Forelimb muscle (tissue), 1 donor: ENCODE measurements at regions not wholly inside any gene's neighbourhood (a gene's known extent, or its start where the extent isn't known, plus 50 kb on each side); places are given as distances from the start of the nearest gene placed in this dataset.

Experiments used
- DNase-seq: peaks from one replicate; pipeline ENCODE4 v3.0.0-alpha.2; 2013; ENCODE audit warnings: low read depth

DNA sequence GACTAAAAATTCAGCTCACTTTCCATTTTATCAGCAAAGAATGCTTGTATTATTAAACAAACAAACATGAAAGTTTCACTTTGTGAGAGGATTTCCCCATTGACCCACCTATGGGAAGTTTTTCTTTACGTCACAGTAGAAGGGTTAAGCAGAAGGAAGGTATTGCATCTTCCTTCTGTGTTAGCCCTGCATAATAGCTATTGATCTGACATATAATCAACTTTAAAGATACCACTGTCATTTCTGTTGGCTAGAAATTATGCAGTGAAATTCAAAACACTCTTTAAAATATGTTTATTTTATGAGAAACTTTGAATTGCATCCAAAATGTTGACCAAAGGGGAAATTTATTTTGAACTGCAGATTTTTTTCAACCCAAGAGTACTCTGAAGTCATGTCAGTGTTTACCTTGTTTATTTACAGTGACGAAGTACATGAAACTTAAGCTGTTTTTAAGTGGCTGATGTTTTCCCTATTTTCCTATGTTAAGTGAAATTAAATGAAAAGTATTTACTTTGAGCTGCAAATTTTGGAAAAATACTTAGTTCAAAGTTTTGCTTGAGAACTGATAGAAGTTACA, 566.4 kb downstream of the ZEB2 start:
- no peak for DNase-seq

DNA sequence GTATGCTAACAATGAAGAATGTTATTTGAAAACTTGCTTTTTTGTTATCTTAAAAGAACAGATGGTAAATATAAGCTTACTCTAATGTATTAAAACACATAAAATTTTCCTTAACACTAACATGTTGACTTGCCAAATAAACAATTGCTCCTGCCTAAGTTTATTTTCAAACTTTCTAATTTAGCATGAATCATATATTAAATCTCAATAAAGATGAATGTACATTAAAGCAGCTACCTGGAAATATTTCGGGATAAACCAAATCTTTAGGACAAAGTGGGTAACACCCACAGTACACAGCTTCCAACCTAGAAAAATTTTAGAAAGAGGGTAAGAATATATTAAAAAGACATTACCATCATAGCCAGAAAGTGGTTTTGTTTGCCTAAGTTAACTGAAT, 567.4 kb downstream of the ZEB2 start:
- DNase-seq: no peak

DNA sequence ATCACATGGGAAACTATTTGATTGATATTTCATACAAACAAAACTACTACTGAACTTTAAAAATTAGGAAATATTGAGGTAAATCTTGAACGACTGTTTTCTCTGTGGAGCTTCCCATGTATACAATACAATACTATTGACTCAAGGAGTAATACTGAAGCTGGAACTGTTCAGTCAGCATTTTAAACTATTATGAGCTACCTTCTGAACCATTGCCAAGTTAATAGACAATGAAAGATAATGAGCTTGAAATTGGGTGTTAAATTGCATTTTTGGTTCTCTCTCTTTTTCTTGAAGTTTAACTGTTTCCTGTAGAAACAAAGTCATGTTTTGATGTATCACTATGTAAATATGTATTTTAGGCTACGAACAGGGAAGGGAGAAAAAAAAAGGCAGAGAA, 569.2 kb downstream of the ZEB2 start:
- DNase-seq: no peak

DNA sequence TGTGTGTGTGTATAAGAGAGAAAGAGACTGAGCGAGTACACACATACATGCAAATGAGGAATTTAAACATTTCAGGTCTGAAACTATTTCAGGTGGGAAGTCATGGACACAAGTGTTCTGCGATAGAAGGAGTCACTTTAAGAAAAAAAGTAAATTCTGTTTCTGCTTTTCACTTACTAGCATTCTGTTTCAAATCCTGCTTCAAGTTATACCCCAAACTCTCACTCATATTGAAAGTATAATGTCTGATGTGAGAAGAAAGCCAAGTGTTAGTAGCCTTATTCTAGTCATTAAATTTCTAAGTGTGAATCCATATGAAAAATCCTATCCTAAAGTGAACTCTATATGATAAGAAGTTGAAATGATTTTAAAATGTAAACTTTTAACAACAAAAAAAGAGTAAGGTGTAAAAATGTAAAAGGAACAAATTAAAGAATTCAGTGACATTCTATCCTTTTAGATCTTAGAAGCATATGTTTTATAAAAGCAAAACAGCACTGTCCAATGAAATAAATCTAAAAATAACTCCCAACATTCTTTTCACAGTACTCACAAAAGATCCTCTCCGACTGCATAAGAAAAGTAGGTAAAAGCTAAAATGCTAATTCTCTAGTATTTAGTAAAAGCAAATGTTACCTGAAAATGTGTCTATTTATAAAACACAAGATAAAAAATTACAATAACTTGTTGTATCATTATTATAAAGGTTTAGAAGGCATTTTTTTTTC, 570.6 kb downstream of the ZEB2 start:
- no peak for DNase-seq

DNA sequence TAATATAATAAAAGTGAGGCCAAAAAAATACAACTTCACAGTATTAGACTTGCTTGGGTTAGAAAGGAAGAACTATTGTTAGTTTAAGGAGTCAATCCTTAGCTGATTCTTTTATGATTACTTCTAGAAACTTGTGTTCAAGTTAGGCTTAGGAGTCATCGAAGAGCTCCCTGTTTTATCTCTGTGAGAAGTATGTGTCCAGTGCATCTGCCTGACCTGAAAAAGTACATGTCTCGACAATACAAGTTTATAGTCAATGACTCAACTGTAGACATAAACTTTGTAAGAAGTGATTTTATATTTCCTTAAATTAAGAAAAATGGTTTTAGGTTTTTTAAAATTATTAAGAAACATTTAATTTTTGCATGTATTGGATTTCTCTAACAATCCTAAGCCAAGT, 571.2 kb downstream of the ZEB2 start:
- no peak for DNase-seq

DNA sequence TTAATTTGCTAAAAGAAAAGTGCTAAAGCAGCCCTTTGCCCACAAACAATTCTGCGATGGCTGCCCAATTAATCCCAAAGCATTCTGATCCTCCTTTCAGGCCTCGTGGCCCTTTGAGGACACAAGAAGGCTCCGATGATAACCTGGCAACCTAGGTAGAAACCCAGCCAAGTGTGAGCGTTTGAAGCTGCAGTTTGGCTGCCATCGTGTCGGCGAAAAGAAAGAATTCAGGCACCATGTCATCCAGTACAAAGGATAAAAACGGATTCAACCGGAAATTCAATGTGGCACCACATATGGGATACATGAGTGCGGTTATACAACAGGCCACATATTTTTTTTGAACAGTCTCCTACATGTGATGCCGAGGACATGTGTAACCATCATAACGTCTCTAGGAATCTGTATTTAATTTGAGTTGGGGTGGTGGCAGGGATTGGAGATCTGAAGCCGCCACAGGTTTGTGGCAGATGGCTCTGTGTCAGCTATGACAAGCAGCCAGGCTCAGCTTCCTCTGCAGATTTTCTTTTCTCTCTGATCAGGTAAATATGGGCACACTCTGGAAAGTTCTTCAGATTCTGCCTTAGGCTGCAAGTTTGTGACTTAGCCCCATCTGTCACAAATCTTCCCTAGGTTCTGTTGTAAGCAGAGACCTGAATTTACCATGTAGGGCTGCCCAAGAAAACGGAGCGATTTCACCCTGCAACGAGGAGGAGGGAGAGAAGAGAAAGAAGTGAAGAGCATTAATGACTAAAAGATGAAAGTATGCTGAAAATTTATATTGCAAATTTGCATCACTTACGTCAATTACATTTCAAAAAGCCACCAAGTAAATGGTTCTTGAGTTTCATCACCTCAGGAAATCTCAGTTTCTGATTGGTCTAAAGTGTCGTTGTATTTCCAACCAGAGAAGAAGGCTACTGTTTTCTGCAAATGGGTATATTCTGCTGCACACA, 573.2 kb downstream of the ZEB2 start:
- no peak for DNase-seq

DNA sequence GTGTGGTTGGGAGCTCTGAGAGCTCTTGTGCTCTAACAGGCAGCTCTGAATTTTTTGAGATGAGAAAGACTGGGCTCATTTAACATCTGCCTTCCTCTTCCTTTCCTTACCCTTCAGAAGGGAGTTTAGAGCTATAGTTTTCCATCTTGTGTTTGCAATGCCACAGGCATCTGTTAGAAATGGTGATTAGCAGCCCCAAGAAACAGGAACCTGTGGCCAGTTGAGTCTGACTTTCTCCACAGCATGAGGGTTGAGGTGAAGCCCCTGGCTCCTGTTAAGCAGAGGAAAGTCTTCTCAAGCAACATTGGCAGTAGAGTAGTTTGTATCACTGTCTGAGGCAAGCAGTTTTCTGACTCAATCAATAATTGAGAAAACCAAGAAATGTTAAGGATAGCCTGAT, 577.4 kb downstream of the ZEB2 start:
- DNase-seq: no peak

DNA sequence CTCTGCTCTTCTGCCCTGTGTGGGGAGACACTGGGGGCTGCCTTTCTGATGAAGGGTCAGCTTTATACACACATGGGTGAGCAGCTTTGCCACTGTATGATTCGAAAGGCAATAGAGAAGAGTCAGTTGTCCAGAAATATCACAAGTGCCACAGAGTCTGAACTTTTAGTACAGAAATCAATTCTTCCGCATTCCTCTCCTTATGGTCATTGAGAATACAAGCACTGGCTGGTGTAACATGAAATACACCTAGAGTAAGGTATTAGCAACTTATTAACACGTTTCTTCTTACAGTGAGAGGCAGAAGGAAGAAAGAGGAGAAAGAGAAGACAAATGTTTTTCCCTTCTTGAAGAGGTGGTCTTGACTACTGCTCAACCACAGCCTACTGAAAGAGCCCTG, 579.2 kb downstream of the ZEB2 start:
- DNase-seq: no peak

DNA sequence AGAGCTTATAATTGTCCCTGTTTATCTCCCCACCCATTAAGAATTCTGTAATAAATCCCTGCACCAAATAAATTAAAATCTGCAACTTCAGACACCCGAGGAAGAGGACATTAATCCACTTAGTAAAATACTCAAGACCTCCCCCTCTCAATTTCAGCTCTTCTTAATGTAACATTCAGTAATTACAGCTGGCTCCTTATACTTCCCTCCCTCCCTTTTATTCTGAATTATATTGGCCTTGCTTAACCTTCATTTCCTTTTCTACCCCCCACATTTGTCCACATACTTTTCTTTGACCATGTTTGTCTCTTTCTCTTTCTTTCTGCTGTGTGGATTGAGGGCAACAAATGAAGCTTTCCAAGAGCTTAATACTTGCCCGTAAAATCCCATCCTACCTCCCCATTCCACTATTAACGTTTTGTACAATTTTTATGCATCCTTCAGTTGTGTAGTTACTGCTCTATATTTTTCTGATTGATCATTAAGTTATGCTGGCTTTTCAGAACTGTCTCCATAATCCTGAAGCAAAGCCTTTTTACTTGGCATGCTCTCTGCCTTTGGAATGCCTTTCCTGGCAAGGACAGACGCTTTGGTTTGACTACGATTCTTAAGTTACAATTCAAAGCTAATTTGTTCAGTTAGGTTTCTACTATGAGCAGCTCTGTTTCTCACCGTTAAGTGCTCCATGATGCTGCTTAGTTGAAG, 580.1 kb downstream of the ZEB2 start:
- DNase-seq: no peak

DNA sequence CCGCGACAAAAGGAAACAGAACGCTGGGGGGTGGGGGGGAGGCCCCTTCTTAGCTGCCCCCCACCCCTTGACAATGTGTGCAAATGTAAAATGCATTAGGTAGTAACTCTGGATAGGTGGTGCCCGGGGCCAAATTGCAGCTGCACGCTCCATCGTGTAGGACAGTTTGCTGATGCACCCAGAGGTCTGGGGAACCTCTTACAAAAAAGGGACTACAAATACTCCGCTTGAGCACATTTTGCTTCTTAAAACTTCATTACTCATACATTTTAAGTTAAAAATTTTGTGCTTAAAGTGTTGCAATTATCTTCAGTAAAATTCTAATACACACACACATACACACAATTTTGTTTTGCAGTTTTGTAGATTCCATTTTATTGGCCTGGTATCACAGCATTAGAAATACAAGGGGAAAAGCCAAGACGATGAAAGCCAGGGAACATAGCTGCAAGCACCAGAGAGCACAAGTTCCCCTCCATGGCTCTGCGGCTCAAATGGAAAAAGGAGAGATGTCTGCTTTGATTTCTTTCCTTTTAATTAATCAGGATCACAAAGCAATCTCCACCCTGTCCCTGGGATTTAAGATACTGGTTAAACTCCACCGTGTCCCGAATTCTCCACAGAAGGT, 582.1 kb downstream of the ZEB2 start:
- no peak for DNase-seq

DNA sequence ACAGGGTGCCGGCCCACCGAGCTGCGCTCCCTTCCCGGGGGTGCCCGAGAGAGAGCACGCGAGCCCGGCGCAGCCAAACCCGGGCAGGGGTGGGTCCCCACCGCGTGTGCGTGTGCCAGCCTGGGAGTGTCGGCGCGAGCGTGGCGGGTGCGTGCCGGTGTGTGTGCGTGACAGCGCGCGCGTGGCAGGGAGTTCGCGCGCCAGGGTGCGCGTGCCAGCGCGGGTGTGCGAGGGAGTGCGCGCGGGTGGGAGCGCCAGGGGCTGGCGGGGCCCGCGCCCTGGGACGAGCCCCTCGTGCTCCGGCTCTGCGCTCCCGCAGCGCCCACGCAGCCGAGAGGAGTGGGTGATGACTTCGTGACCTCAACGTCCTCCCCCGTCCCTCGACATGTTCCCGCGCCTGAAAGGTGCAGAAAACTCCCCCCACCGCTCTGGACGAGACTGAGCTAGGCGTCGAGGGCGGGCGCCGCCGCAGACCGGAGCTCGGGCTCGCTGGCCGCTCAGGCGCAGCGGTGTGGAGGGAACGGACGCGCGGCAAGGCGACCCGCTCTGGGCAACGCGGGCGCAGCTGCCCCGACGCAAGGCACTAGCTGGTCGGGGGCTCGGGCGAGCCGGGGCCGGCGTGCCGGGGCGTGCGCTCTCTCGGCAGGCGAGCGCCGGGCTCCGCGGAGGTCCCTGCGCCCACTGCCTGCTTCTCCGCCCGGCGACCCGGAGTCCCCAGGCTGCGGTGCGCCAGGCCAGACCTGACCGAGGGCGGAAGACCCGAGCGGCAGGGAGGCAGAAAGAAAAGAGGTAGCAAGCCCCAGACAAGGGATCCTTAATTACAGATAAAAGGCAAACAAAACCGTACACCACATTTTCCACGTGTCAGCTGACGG, 582.8 kb downstream of the ZEB2 start:
- DNase-seq: no peak

DNA sequence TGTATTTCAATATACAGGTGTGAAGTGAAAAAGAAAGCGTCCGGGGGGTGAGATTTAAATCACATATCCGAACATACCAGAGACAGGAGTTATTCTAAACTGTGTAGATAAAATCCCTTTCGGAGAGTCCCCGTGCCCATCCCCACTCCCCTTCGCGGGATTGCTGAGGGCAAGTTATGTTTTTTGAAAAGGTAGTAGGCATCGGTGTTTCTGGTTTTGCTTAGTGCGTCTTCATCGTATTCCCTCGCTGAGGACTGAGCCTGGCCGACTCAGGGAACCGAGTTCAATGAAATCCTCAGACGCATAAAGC, 583.4 kb downstream of the ZEB2 start:
- no peak for DNase-seq

DNA sequence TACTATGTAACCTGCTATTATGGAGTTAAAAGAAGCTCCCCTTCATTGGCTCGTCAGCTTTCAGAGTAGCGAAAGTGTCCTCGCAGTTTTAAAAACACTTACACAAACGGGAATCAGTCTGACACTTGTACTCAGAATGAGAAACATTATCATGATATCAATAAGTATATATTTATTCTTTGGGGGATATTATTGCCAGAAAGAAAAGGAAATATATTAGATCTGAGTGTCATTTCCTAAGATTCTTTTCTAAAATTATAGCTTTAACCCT, 584.5 kb downstream of the ZEB2 start:
- DNase-seq: no peak

DNA sequence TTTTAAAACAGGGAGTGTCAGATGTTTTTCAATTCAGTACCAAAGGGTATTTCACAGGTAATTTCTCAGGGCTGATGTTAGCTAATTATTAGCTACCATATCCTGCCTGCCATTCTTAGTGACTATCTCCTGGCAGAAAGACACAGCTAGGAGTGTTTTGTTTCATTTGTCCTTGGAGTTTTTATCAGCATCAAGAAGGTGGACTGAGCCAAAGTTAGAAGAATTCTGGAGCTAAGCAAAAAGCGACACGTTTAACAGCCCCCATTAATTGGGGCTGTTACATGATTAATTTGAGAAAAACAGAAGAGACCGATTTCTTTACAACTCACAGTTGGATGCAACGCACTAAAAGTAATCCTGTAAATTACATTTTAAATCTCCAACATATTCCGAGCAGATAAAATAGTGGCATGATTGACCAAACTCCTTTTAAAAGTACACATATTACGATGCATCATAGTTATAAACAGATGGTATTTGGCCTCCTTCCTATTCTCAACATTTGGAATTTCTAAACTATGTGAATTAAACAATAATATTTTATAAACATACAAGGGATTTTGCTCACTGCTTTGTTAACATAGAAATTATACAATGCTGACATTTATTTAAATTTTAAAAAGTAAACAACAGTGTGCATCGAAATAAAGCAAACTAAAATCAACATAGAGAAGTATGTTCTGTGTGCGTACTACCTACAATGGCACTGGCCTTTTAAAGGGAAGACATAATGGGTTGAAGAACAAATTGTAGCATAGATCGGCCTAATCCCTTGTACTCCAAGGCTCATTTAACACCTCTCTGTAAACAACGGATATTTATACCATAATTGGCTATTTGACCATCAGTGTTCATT, 585.1 kb downstream of the ZEB2 start:
- no peak for DNase-seq

DNA sequence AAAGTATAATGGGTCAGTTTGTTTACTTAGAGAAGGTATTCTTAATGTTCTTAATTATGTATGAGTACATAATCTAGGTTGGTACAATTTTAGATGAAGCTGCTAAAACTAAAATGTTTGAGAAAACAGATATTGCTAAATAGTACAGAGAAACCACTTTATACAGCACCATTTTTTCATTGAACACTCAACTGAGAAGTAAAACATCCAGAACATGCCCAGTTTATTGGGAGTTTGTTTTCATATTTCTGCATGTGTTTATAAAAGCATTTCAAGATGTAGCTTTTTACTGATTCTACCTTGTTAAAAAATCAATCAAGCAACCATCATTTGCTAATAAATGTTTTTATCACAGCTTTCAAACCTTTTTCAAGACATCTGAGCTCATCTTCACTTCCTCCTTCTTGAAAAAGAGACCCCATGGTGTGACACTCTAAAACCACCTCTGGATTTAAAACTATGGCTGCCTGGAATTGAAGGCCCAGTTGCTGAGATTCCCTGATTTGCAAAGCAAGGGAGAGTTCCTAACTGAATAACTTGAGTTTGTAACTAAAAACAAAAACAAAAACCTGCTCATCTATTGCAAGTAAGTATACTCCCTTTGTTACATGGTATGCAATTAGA, 585.9 kb downstream of the ZEB2 start:
- DNase-seq: no peak

DNA sequence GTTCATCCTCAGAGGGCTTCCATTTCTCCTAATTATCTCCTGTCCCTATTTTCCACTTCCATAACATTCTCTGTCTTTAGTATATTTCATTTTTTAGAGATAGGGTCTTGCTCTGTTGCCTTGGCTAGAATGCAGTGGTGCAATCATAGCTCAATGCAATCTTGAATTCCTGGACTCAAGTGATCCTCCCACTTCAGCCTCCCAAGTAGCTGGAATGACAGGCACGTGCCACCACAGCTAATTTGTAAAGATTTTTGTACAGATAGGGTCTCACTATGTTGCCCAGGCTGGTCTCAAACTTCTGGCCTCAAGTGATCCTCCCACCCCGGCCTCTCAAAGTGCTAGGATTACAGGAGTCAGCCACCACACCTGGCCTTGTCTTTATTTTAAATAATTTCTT, 589.0 kb downstream of the ZEB2 start:
- DNase-seq: no peak

DNA sequence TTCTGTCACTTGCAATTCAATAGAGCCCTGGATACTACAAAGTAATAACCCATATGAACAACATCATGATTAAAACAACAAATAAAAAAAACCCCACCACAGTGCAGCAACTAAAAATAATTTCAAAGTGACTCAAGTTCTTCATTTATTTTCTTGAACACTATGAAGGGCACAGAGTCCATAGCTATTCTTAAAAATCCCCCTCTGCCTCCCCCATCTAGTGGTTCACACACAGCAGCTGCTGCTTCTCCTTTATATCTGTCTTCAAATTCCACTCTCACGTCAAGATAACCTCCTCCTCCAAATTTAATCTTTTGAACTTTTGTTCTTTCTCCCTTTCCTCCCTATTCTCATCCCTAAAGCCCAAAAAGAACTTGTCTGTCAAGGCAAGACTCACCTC, 591.3 kb downstream of the ZEB2 start:
- DNase-seq: no peak

DNA sequence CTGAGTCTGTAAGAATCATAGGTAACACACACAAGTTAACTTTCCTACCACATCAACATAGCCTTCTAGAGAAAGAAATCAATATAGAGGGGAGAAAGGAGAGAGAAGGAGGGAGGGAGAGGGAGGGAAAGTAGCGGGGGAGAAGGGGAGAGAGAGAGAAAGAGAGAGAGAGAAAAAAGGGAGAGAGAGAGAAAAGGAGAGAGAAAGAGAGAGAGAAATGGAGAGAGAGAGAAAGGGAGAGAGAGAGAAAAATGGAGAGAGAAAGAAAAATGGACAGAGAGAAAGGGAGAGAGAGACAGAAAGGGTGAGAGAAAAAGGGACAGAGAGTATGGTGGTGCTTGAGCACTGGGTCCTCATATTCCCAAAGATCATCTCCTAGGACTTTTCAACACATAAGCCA, 591.7 kb downstream of the ZEB2 start:
- DNase-seq: no peak

DNA sequence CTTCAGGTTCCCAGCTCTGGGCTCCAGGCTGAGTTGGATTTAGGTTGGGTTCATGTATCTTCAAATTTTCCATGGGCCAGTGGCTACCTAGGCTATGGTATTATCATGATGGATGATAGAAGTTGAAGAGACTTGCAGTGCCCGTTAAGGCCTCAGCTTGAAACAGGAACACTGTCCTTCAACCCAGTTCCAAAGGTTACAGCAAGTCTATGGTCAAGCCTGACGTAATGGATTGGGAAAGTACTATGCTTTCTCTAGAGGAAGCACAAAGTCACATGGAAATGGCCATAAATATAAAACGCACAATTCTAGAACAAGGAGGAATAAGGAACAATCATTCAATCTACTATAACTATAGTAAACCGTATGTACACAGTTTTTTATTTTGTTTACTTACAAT, 593.2 kb downstream of the ZEB2 start:
- no peak for DNase-seq
